NT2/D1 (cell line): ENCODE measurements at regions not wholly inside any gene's neighbourhood (a gene's known extent, or its start where the extent isn't known, plus 50 kb on each side); places are given as distances from the start of the nearest gene placed in this dataset.

Source experiments
- DNase-seq: peaks from one replicate; pipeline ENCODE4 v3.0.0-alpha.2; 2011; ENCODE audit warnings: low read depth, low spot score
- H3K27me3 ChIP-seq: 2 replicates; pipeline ENCODE4 v1.6.0; 2011; ENCODE audit warnings: mild to moderate bottlenecking; ENCODE audit not compliant: insufficient read length, insufficient read depth
- H3K36me3 ChIP-seq: 2 replicates; pipeline ENCODE4 v1.6.1; 2011; ENCODE audit warnings: mild to moderate bottlenecking, low read length, mixed read lengths; ENCODE audit not compliant: insufficient read depth, insufficient read length
- H3K4me1 ChIP-seq: 2 replicates; pipeline ENCODE4 v1.5.1; 2011; ENCODE audit not compliant: insufficient read depth, insufficient read length
- H3K4me3 ChIP-seq: 2 replicates; pipeline ENCODE4 v1.5.1; 2011; ENCODE audit warnings: low read depth; ENCODE audit not compliant: insufficient read length
- H3K9ac ChIP-seq: 2 replicates; pipeline ENCODE4 v1.6.0; 2011; ENCODE audit warnings: low read depth; ENCODE audit not compliant: insufficient read length
- H3K9me3 ChIP-seq: 2 replicates; pipeline ENCODE4 v1.5.1; 2011; ENCODE audit warnings: mild to moderate bottlenecking, low read length; ENCODE audit not compliant: insufficient read depth
- SUZ12 ChIP-seq: IDR thresholded peaks from 2 replicates; pipeline ENCODE4 v1.6.1; 2011; ENCODE audit not compliant: insufficient read length, insufficient read depth; ENCODE audit errors: extremely low read depth
- YY1 ChIP-seq: IDR thresholded peaks from 2 replicates; pipeline ENCODE4 v1.6.1; 2011; ENCODE audit not compliant: insufficient read length, insufficient read depth
- ZNF274 ChIP-seq: IDR thresholded peaks from 2 replicates; pipeline ENCODE4 v1.6.1; 2011; ENCODE audit warnings: mild to moderate bottlenecking, low read depth, low read length

- H3K36me3 ChIP-seq: no peaks in the 10 kb centered on the region
- H3K4me1 ChIP-seq: no peaks in the 10 kb centered on the region
- TF ChIP-seq SUZ12: no peak
- no peak overlapping the region for H3K9ac ChIP-seq
- no peak overlapping the region for H3K4me3 ChIP-seq
- no peaks in the 10 kb centered on the region for H3K27me3 ChIP-seq
- no peaks in the 10 kb centered on the region for H3K9me3 ChIP-seq
- DNase-seq: no peak
These were observed 80.8 kb downstream of the C21orf91 start for GRCh38 chr21:17738176-17738953.

GRCh38 chr21:17736072-17736471 lies 83.1 kb downstream of the C21orf91 start:
- TF ChIP-seq YY1 (no peak), SUZ12 (no peak), ZNF274 (no peak)
- Histone ChIP-seq H3K27me3 (no peaks in the 10 kb centered on the region), H3K9me3 (no peaks in the 10 kb centered on the region), H3K4me1 (no peaks in the 10 kb centered on the region), H3K9ac (no peak overlapping the region), H3K4me3 (no peak overlapping the region), H3K36me3 (no peaks in the 10 kb centered on the region)
- no peak for DNase-seq

- H3K9ac ChIP-seq: no peak overlapping the region
- H3K36me3 ChIP-seq: no peaks in the 10 kb centered on the region
- no peaks in the 10 kb centered on the region for H3K27me3 ChIP-seq
- no peak for DNase-seq
- no peak for TF ChIP-seq YY1
- TF ChIP-seq SUZ12: no peak
- no peak for TF ChIP-seq ZNF274
- no peaks in the 10 kb centered on the region for H3K4me1 ChIP-seq
- no peaks in the 10 kb centered on the region for H3K9me3 ChIP-seq
- H3K4me3 ChIP-seq: no peak overlapping the region
These were observed 85.9 kb downstream of the C21orf91 start for GRCh38 chr21:17733209-17733608.

GRCh38 chr21:17732306-17732705 lies 86.8 kb downstream of the C21orf91 start:
- H3K9me3 ChIP-seq: no peaks in the 10 kb centered on the region
- H3K27me3 ChIP-seq: no peaks in the 10 kb centered on the region
- no peak for TF ChIP-seq YY1
- TF ChIP-seq SUZ12: no peak
- TF ChIP-seq ZNF274: no peak
- H3K9ac ChIP-seq: no peak overlapping the region
- no peaks in the 10 kb centered on the region for H3K36me3 ChIP-seq
- H3K4me3 ChIP-seq: no peak overlapping the region
- no peaks in the 10 kb centered on the region for H3K4me1 ChIP-seq
- no peak for DNase-seq

- TF ChIP-seq YY1: no peak
- no peak for TF ChIP-seq ZNF274
- TF ChIP-seq SUZ12: no peak
- no peak for DNase-seq
These were observed 87.6 kb downstream of the C21orf91 start for GRCh38 chr21:17731554-17731953.

GRCh38 chr21:17730782-17731181 lies 88.4 kb downstream of the C21orf91 start:
- Histone ChIP-seq H3K36me3 (no peaks in the 10 kb centered on the region), H3K4me1 (no peaks in the 10 kb centered on the region), H3K27me3 (no peaks in the 10 kb centered on the region), H3K4me3 (no peak overlapping the region), H3K9me3 (no peaks in the 10 kb centered on the region), H3K9ac (no peak overlapping the region)
- no peak for TF ChIP-seq ZNF274
- no peak for TF ChIP-seq YY1
- no peak for TF ChIP-seq SUZ12
- no peak for DNase-seq

More at GRCh38 chr21:17731554-17731953, 87.6 kb downstream of the C21orf91 start:
- no peaks in the 10 kb centered on the region for H3K9me3 ChIP-seq
- H3K9ac ChIP-seq: no peak overlapping the region
- no peaks in the 10 kb centered on the region for H3K27me3 ChIP-seq
- H3K36me3 ChIP-seq: no peaks in the 10 kb centered on the region
- no peak overlapping the region for H3K4me3 ChIP-seq
- H3K4me1 ChIP-seq: no peaks in the 10 kb centered on the region

GRCh38 chr21:17729455-17729854 lies 89.7 kb downstream of the C21orf91 start:
- H3K9ac ChIP-seq: no peak overlapping the region
- DNase-seq: no peak
- no peaks in the 10 kb centered on the region for H3K27me3 ChIP-seq
- H3K36me3 ChIP-seq: no peaks in the 10 kb centered on the region
- no peak for TF ChIP-seq YY1
- no peak for TF ChIP-seq ZNF274
- TF ChIP-seq SUZ12: no peak
- no peak overlapping the region for H3K4me3 ChIP-seq
- H3K9me3 ChIP-seq: no peaks in the 10 kb centered on the region
- H3K4me1 ChIP-seq: no peaks in the 10 kb centered on the region
